RWPE2 (cell line): ENCODE measurements at regions not wholly inside any gene's neighbourhood (a gene's known extent, or its start where the extent isn't known, plus 50 kb on each side); places are given as distances from the start of the nearest gene placed in this dataset.
"Not testable (repeated sequence)": the region's sequence is repeated elsewhere in the genome, so short reads cannot be mapped to it uniquely, and the experiment has no call there.

Experiments
- ATAC-seq: fragments of 200-7000 bp; cut with Tn5 transposase; 3 replicates; pipeline ENCODE4 v1.9.1; 2021; ENCODE audit warnings: low read depth
- DNase-seq: peaks from one replicate; pipeline ENCODE4 v3.0.0-alpha.2; 2020; ENCODE audit warnings: low spot score
- H3K27ac ChIP-seq: fragments of 450-650 bp; 2 replicates; pipeline ENCODE4 v1.5.1; 2017; ENCODE audit warnings: mild to moderate bottlenecking; ENCODE audit not compliant: poor library complexity, severe bottlenecking
- H3K27me3 ChIP-seq: fragments of 250-450 bp; sonication (Bioruptor Pico); 2 replicates; pipeline ENCODE4 v1.5.1; 2021; ENCODE audit warnings: mild to moderate bottlenecking, moderate library complexity; ENCODE audit not compliant: insufficient read depth, poor library complexity, severe bottlenecking
- H3K36me3 ChIP-seq: fragments of 250-450 bp; sonication (Bioruptor Pico); 2 replicates; pipeline ENCODE4 v1.5.1; 2020; ENCODE audit warnings: low read depth, mild to moderate bottlenecking, moderate library complexity
- H3K4me1 ChIP-seq: fragments of 250-450 bp; sonication (Bioruptor Pico); 2 replicates; pipeline ENCODE4 v1.5.1; 2021; ENCODE audit warnings: mild to moderate bottlenecking, moderate library complexity; ENCODE audit not compliant: insufficient read depth, poor library complexity, severe bottlenecking
- H3K4me3 ChIP-seq: fragments of 250-450 bp; sonication (Bioruptor Pico); 2 replicates; pipeline ENCODE4 v1.5.1; 2021; ENCODE audit warnings: mild to moderate bottlenecking, moderate library complexity; ENCODE audit not compliant: severe bottlenecking
- H3K9me3 ChIP-seq: fragments of 250-450 bp; sonication (Bioruptor Pico); 2 replicates; pipeline ENCODE4 v1.5.1; 2021; ENCODE audit warnings: mild to moderate bottlenecking, moderate library complexity; ENCODE audit not compliant: severe bottlenecking
- CTCF ChIP-seq: fragments of 450-650 bp; IDR thresholded peaks from one replicate; pipeline ENCODE4 v1.5.1; 2017; ENCODE audit warnings: mild to moderate bottlenecking, moderate library complexity; ENCODE audit not compliant: poor library complexity, severe bottlenecking

GRCh38 chr9:96108691-96109380, 193.1 kb downstream of the HSD17B3 start:
- DNase-seq (peak; percentile 2), ATAC-seq (no peak)
- Histone ChIP-seq H3K27me3 (no peaks in the 10 kb centered on the region), H3K27ac (no peak overlapping the region), H3K9me3 (no peaks in the 10 kb centered on the region), H3K4me3 (no peak overlapping the region), H3K4me1 (no peaks in the 10 kb centered on the region), H3K36me3 (no peaks in the 10 kb centered on the region)
- TF ChIP-seq CTCF, result no peak

GRCh38 chr9:96107436-96107835, 194.5 kb downstream of the HSD17B3 start:
- H3K27me3 ChIP-seq, result no peaks in the 10 kb centered on the region
- H3K9me3 ChIP-seq, result no peaks in the 10 kb centered on the region
- no peaks in the 10 kb centered on the region for H3K36me3 ChIP-seq
- DNase-seq, result no peak
- ATAC-seq, result no peak
- no peak overlapping the region for H3K27ac ChIP-seq
- no peaks in the 10 kb centered on the region for H3K4me1 ChIP-seq
- H3K4me3 ChIP-seq, result no peak overlapping the region
- TF ChIP-seq CTCF, result no peak

GRCh38 chr9:96100385-96101300, 201.3 kb downstream of the HSD17B3 start:
- no peak overlapping the region for H3K4me3 ChIP-seq
- no peak for DNase-seq
- H3K4me1 ChIP-seq, result no peaks in the 10 kb centered on the region
- no peaks in the 10 kb centered on the region for H3K36me3 ChIP-seq
- ATAC-seq, result no peak
- TF ChIP-seq CTCF, result no peak
- no peaks in the 10 kb centered on the region for H3K27me3 ChIP-seq
- no peaks in the 10 kb centered on the region for H3K9me3 ChIP-seq
- H3K27ac ChIP-seq, result no peak overlapping the region

- H3K4me1 ChIP-seq, H3K27ac ChIP-seq, DNase-seq, H3K9me3 ChIP-seq, ATAC-seq, H3K4me3 ChIP-seq, H3K36me3 ChIP-seq: not testable (repeated sequence)
- H3K27me3 ChIP-seq, result peaks cover 16% of the 10 kb centered on the region
Observed at GRCh38 chr9:96090630-96091029, 211.3 kb downstream of the HSD17B3 start.

- ATAC-seq, result no peak
- H3K9me3 ChIP-seq, result no peaks in the 10 kb centered on the region
- DNase-seq, result no peak
- H3K27ac ChIP-seq, result no peak overlapping the region
- peaks cover 16% of the 10 kb centered on the region for H3K27me3 ChIP-seq
- no peak for TF ChIP-seq CTCF
- no peaks in the 10 kb centered on the region for H3K4me1 ChIP-seq
- H3K36me3 ChIP-seq, result no peaks in the 10 kb centered on the region
- no peak overlapping the region for H3K4me3 ChIP-seq
Observed at GRCh38 chr9:96089452-96090085, 212.4 kb downstream of the HSD17B3 start.
